ENCODE measurements at regions not wholly inside any gene's neighbourhood (a gene's known extent, or its start where the extent isn't known, plus 50 kb on each side); places are given as distances from the start of the nearest gene placed in this dataset.

DNA sequence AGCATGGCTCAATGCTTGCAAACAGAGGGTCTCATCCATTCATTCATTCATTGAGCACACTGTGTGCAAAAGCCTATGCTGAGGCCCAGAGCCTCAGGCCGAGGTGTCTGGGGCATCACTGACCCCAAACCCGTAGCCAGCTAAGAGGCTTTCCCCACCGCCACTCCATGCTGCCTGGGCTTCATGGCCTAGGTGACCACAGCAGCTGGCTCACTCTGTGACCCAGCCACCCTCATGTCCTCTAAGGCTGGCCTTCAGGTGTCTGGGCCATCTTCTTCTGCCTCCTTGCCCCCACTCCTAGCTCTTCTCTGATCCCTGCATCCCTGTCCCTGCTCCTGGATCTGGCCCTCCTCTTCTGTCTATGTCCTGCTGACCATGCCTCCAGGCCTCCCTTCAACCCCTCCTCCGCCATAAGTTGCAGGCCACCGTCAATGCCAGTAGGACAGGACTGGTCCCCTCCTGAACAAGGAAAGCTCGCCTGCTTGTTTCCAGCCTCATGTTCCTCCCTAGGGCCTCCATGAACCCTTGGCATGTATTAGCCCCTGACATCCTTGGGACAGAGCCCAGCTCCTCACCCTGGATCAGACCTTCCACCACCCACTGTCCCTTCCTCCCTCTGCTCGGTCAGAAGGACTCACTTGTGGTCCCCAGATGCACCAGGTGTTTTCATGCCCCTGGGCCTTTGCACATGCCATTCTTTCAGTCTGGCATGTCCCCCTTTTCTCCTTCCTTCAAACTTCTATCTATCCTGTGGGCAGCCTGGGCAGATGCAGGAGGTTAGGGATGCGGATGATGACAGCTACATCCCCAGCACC, 92.8 kb downstream of the MYEOV start:
- Histone ChIP-seq H2AFZ (ENCODE audit: low read depth) (no peak overlapping the region), H3K27ac (ENCODE audit: low read depth in 2 of 2, low read length in 1 of 2) (no peak overlapping the region), H3F3A (replicated peaks; ENCODE audit: insufficient read depth) (no peaks in the 10 kb centered on the region), H3K79me2 (ENCODE audit: insufficient read depth) (no peaks in the 10 kb centered on the region), H3K9ac (no peak overlapping the region), H3K27me3 (ENCODE audit: insufficient read depth) (no peaks in the 10 kb centered on the region), H3K9me2 (no peaks in the 10 kb centered on the region), H3K9me3 (no peaks in the 10 kb centered on the region), H3K36me3 (replicated peaks in 1 of 2; ENCODE audit: control insufficient read depth in 1 of 2, insufficient read depth in 2 of 2, low read length in 1 of 2) (no peaks in the 10 kb centered on the region), H4K20me1 (ENCODE audit: insufficient read depth) (no peaks in the 10 kb centered on the region), H3K4me1 (ENCODE audit: control insufficient read depth in 1 of 2, insufficient read depth in 2 of 2, low read depth in 1 of 2, low read length in 1 of 2) (no peaks in the 10 kb centered on the region; a peak in 1 of 4 replicates), H3K4me2 (no peak overlapping the region), H3K4me3 (ENCODE audit: low read depth in 2 of 2, low read length in 1 of 2) (no peak overlapping the region)
- CTCF ChIA-PET: interaction anchor here (1.0 kb wide), 1 partner anchor 285 kb away, joined by 3 read pairs; no protein-coding TSS in a partner anchor
- DNase-seq: no peak
- TF ChIP-seq, protein P1, sequence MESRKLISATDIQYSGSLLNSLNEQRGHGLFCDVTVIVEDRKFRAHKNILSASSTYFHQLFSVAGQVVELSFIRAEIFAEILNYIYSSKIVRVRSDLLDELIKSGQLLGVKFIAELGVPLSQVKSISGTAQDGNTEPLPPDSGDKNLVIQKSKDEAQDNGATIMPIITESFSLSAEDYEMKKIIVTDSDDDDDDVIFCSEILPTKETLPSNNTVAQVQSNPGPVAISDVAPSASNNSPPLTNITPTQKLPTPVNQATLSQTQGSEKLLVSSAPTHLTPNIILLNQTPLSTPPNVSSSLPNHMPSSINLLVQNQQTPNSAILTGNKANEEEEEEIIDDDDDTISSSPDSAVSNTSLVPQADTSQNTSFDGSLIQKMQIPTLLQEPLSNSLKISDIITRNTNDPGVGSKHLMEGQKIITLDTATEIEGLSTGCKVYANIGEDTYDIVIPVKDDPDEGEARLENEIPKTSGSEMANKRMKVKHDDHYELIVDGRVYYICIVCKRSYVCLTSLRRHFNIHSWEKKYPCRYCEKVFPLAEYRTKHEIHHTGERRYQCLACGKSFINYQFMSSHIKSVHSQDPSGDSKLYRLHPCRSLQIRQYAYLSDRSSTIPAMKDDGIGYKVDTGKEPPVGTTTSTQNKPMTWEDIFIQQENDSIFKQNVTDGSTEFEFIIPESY (IDR thresholded peaks at IDR 0.05; ENCODE audit: borderline replicate concordance, low read depth): no peak
- TF ChIP-seq MEF2A (IDR thresholded peaks at IDR 0.05; ENCODE audit: borderline replicate concordance, low read depth): no peak
- TF ChIP-seq GABPA (IDR thresholded peaks at IDR 0.05; ENCODE audit: low read depth): no peak
- no peak for TF ChIP-seq RCOR1 (IDR thresholded peaks at IDR 0.05; ENCODE audit: low read length)
- no peak for TF ChIP-seq NRF1 (IDR thresholded peaks at IDR 0.05; ENCODE audit: low read depth, low read length)
- TF ChIP-seq USF1 (IDR thresholded peaks at IDR 0.05; ENCODE audit: borderline replicate concordance, low read depth): no peak
- no peak for TF ChIP-seq EP300 (IDR thresholded peaks at IDR 0.05; ENCODE audit: borderline replicate concordance in 1 of 2, low read depth in 1 of 2, low read length in 1 of 2)
- no peak for TF ChIP-seq CHD2 (IDR thresholded peaks at IDR 0.05; ENCODE audit: low read length, partially characterized antibody)
- no peak for TF ChIP-seq YY1 (IDR thresholded peaks at IDR 0.05; ENCODE audit: low read depth)
- no peak for TF ChIP-seq EZH2phosphoT487 (IDR thresholded peaks at IDR 0.05; ENCODE audit: borderline replicate concordance, low read depth)
- no peak for TF ChIP-seq FOXJ3 (CRISPR knock-in tag; IDR thresholded peaks at IDR 0.05)
- TF ChIP-seq JUND (IDR thresholded peaks at IDR 0.05): no peak
- no peak for TF ChIP-seq CTCF (IDR thresholded peaks at IDR 0.05)
- TF ChIP-seq MAX (IDR thresholded peaks at IDR 0.05; ENCODE audit: low read depth): no peak
- no peak for TF ChIP-seq TEAD4 (IDR thresholded peaks at IDR 0.05; ENCODE audit: borderline replicate concordance, insufficient read depth)
- TF ChIP-seq REST (IDR thresholded peaks at IDR 0.05; ENCODE audit: low read depth, low read length): no peak
- TF ChIP-seq FOXM1 (IDR thresholded peaks at IDR 0.05; ENCODE audit: low read depth): no peak
- WGBS (ENCODE audit: low lambda C conversion rate): 74% methylated on average over 8 of the region's 8 CpGs
- POLR2A ChIA-PET: no interaction called here
